ENCODE measurements at regions not wholly inside any gene's neighbourhood (a gene's known extent, or its start where the extent isn't known, plus 50 kb on each side); places are given as distances from the start of the nearest gene placed in this dataset.
"Not testable (repeated sequence)": the region's sequence is repeated elsewhere in the genome, so short reads cannot be mapped to it uniquely, and the experiment has no call there.

DNA sequence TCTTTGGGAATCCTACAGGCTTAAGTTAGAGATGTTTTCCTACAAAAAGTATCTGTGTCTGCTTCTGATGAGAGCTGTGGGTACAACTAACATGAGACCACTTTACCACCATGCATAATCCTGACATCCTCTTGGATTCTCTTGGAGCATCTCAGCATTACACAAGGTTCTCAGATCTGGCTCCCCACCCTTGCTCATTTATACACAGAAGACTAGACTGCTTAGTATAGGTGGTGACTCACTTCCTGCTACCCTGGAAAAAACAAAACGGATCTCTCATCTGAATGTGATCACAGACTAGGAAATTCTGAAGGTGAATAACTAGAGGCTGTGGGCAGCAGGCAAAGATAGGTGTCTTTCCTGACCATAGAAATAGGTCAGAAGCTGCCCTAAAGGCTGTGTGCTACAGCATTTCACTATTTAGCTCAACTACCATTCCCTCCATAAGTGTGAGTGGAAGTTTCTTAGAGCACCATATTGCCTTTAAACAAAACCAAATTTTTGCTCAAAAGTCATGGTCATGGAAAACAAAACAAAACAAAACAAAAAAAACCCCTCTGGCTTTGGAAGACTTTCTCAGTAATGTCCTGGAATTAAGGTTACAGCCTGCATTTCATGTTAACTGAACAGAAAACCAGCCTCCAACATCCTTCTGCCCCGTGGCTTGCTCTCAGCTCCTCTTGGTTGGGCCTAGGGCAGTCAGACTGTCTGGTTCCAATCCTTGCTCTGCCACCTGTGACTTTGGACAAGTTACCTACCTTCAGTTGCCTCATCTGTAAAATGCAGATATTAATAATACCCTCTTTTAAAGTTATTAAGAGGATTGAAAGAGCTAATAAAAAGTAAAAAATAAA lies 75.1 kb upstream of the ZSCAN2 start:
- H3K9me3 ChIP-seq (ENCODE audit: low read depth); H3K4me2 ChIP-seq (ENCODE audit: unreplicated experiment); H4K20me1 ChIP-seq (ENCODE audit: insufficient read depth); H3K9ac ChIP-seq; H3K4me1 ChIP-seq (ENCODE audit: insufficient read depth); H2AFZ ChIP-seq; H3F3A ChIP-seq (ENCODE audit: insufficient read depth); in situ Hi-C loops (cut with MboI); H3K27me3 ChIP-seq (replicated peaks; ENCODE audit: insufficient read depth); H3K36me3 ChIP-seq (ENCODE audit: low read depth); H3K9me2 ChIP-seq (ENCODE audit: insufficient read depth); DNase-seq; H3K4me3 ChIP-seq: not testable (repeated sequence)
- 46 to 50% methylated on average over 2 of the region's 2 CpGs for WGBS, 2 experiments (ENCODE audit: low coverage in 1 of 2, low lambda C conversion rate in 2 of 2, missing lambda C conversion rate in 2 of 2)
- H3K79me2 ChIP-seq (ENCODE audit: insufficient read depth) = peaks cover 14% of the 10 kb centered on the region
- H3K27ac ChIP-seq = peak overlapping the region; percentile 48; the same call in 1 of the 2 replicates

DNA sequence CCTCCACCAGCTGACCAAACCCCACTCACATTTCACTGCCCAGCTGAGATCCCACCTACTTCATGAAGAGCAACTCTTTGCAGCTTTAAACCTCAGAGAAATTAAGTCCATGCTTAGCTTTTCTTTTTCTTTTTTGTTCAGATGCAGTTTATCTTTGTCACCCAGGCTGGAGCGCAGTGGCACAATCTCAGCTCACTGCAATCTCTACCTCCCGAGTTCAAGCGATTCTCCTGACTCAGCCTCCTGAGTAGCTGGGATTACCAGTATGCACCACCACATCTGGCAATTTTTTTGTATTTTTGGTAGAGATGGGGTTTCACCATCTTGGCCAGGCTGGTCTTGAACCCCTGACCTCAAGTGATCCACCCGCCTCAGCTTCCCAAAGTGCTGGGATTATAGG lies 70.1 kb upstream of the ZSCAN2 start:
- WGBS, 2 experiments (ENCODE audit: low coverage in 1 of 2, low lambda C conversion rate in 2 of 2, missing lambda C conversion rate in 2 of 2) = 96 to 98% methylated on average over 4 of the region's 4 CpGs
- in situ Hi-C loops (cut with MboI) = not testable (repeated sequence)

DNA sequence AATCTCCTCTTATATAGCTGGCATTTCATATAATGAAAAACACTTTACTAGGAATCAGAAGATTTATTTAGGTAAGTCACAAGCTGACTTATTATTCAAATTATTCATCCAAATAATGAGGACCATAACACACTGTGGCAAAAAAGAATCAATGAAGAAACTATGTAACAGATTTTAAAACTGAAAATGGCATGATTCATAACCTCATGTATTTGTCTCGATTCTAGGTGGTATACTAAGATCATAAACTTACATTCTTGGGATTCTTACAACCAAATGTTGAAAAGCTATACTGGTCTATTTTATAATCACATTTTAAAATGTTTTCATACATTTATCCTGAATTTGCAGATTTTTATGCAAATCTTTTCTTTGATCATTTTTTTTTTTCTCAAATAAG lies 69.6 kb upstream of the ZSCAN2 start:
- peaks cover 14% of the 10 kb centered on the region for H3K79me2 ChIP-seq (ENCODE audit: insufficient read depth)
- peaks cover 17% of the 10 kb centered on the region for H3K4me1 ChIP-seq (ENCODE audit: insufficient read depth)
- WGBS, 2 experiments (ENCODE audit: low coverage in 1 of 2, low lambda C conversion rate in 2 of 2, missing lambda C conversion rate in 2 of 2) = 14 to 20% methylated on average over 1 of the region's 1 CpG
- H4K20me1 ChIP-seq (ENCODE audit: insufficient read depth); in situ Hi-C loops (cut with MboI); H3K9ac ChIP-seq; H2AFZ ChIP-seq; H3K4me3 ChIP-seq; DNase-seq; H3K9me3 ChIP-seq (ENCODE audit: low read depth); H3K27me3 ChIP-seq (replicated peaks; ENCODE audit: insufficient read depth); H3K9me2 ChIP-seq (ENCODE audit: insufficient read depth); H3K36me3 ChIP-seq (ENCODE audit: low read depth): not testable (repeated sequence)
- peak overlapping the region; percentile 47 for H3K27ac ChIP-seq
- H3K4me2 ChIP-seq (ENCODE audit: unreplicated experiment) = peak overlapping the region; percentile 40
- peaks cover 28% of the 10 kb centered on the region for H3F3A ChIP-seq (ENCODE audit: insufficient read depth)

More for the DNA sequence above, 70.1 kb upstream of the ZSCAN2 start:
- Histone ChIP-seq H3K79me2 (ENCODE audit: insufficient read depth) (peaks cover 14% of the 10 kb centered on the region), H3K4me2 (ENCODE audit: unreplicated experiment) (peak overlapping the region; percentile 40), H3K4me1 (ENCODE audit: insufficient read depth) (peaks cover 20% of the 10 kb centered on the region), H3K27ac (0 out of 2 replicates have a peak overlapping the region, but pooled peaks have one; percentile 47), H3F3A (ENCODE audit: insufficient read depth) (peaks cover 28% of the 10 kb centered on the region)
- H3K36me3 ChIP-seq (ENCODE audit: low read depth); DNase-seq; H3K4me3 ChIP-seq; H3K9ac ChIP-seq; H3K27me3 ChIP-seq (replicated peaks; ENCODE audit: insufficient read depth); H2AFZ ChIP-seq; H3K9me2 ChIP-seq (ENCODE audit: insufficient read depth); H3K9me3 ChIP-seq (ENCODE audit: low read depth); H4K20me1 ChIP-seq (ENCODE audit: insufficient read depth): not testable (repeated sequence)

DNA sequence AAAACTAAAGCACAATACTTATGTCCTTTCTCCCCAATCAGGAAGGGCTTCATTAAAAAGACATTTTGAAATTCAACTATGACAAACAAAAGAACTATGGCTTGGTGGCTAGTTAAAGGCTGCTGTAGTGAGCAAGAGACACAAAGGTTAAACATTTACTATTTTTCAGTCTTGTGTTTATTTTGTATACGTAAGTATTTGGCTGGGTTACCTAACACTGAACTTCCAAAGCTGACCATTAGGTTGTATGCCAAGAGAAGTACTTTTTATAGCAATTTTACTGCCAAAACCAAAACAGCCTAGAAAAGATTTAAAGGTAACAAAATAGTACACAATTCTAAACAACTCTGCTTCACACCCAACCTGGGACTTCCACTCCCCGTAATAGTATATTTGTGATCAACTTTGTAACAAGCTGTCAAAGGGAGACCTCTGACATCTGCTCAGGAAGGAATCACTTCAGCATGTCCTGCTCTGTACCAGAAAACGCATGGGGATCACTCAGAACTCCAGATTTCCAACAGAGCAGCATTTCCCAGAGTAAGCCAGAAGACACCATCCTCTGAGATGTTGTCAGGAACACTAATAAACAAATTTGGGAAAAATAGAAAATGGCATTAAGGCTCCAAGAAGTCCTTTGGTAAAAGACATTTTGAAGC lies 69.0 kb upstream of the ZSCAN2 start:
- Histone ChIP-seq H3F3A (ENCODE audit: insufficient read depth) (peaks cover 23% of the 10 kb centered on the region), H3K79me2 (ENCODE audit: insufficient read depth) (peaks cover 14% of the 10 kb centered on the region), H3K4me2 (ENCODE audit: unreplicated experiment) (peak overlapping the region; percentile 40), H3K4me1 (ENCODE audit: insufficient read depth) (peaks cover 17% of the 10 kb centered on the region), H3K9ac (0 out of 2 replicates have a peak overlapping the region, but pooled peaks have one; percentile 26), H3K27ac (peak overlapping the region; percentile 47)
- H4K20me1 ChIP-seq (ENCODE audit: insufficient read depth); H2AFZ ChIP-seq; H3K27me3 ChIP-seq (replicated peaks; ENCODE audit: insufficient read depth); H3K36me3 ChIP-seq (ENCODE audit: low read depth); H3K9me2 ChIP-seq (ENCODE audit: insufficient read depth); in situ Hi-C loops (cut with MboI); H3K9me3 ChIP-seq (ENCODE audit: low read depth); H3K4me3 ChIP-seq: not testable (repeated sequence)
- WGBS, 2 experiments (ENCODE audit: low coverage in 1 of 2, low lambda C conversion rate in 2 of 2, missing lambda C conversion rate in 2 of 2) = 48 to 53% methylated on average over 3 of the region's 3 CpGs
- DNase-seq = peak; percentile 70

DNA sequence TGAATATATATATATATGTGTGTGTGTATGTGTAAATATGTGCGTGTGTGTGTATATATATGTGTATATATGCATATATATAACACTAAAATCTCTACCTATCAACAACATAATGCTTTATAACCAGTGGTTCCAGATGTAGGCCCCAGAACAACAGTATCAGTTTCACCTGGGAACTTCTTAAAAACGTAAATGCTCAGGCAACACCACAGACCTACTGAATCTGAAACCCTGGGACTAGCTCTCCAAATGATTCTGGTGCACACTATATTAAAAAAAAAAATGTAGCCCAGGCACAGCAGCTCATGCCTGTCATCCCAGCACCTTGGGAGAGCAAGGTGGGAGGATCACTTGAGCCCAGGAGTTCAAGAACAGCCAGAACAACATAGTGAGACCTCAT lies 67.1 kb upstream of the ZSCAN2 start:
- 96 to 98% methylated on average over 2 of the region's 2 CpGs for WGBS, 2 experiments (ENCODE audit: low coverage in 1 of 2, low lambda C conversion rate in 2 of 2, missing lambda C conversion rate in 2 of 2)
- in situ Hi-C loops (cut with MboI); H3K4me3 ChIP-seq; H4K20me1 ChIP-seq (ENCODE audit: insufficient read depth); H3K9me2 ChIP-seq (ENCODE audit: insufficient read depth); H3K36me3 ChIP-seq (ENCODE audit: low read depth); H2AFZ ChIP-seq; H3K9ac ChIP-seq; H3K27ac ChIP-seq; H3K27me3 ChIP-seq (replicated peaks; ENCODE audit: insufficient read depth); DNase-seq; H3K4me2 ChIP-seq (ENCODE audit: unreplicated experiment); H3K9me3 ChIP-seq (ENCODE audit: low read depth): not testable (repeated sequence)
- H3K4me1 ChIP-seq (ENCODE audit: insufficient read depth) = peaks cover 17% of the 10 kb centered on the region
- peaks cover 23% of the 10 kb centered on the region for H3F3A ChIP-seq (ENCODE audit: insufficient read depth)
- H3K79me2 ChIP-seq (ENCODE audit: insufficient read depth) = peaks cover 11% of the 10 kb centered on the region

DNA sequence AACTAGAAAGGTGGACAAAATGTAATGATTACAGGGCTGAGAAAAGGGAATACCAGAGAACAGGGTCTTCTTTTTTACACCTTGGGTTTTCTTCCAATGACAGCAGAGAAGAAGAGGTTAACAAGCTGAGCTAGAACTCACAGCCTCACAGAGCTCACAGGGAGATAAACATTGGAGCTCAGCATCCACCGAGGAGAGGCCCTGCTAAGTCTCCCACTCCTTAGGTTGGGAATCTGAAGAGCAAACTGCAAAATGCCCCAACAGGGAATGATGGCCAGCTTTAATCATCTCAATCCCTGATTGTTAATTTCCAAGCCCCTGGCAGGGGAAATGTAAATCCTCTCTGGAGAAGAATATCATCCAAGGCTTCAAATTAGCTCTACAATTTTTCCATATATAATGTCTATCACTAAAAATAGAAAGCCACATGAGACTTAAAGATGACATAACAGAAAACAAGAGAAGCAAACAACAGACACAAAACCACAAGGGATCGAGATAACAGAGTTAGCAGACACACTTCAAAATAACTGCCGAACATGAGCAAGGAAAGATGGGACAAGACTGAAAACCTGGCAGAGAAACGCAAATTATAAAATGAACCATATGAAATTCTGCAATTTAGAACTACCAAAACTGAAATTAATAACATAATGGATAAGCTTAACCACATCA lies 66.1 kb upstream of the ZSCAN2 start:
- H3K9me3 ChIP-seq (ENCODE audit: low read depth); H2AFZ ChIP-seq; H3K9me2 ChIP-seq (ENCODE audit: insufficient read depth); H4K20me1 ChIP-seq (ENCODE audit: insufficient read depth); H3K27ac ChIP-seq; DNase-seq; H3K9ac ChIP-seq; H3K36me3 ChIP-seq (ENCODE audit: low read depth); H3K27me3 ChIP-seq (replicated peaks; ENCODE audit: insufficient read depth); H3K4me2 ChIP-seq (ENCODE audit: unreplicated experiment); H3K4me3 ChIP-seq; H3K79me2 ChIP-seq (ENCODE audit: insufficient read depth); in situ Hi-C loops (cut with MboI): not testable (repeated sequence)
- peaks cover 23% of the 10 kb centered on the region for H3F3A ChIP-seq (ENCODE audit: insufficient read depth)
- H3K4me1 ChIP-seq (ENCODE audit: insufficient read depth) = peaks cover 17% of the 10 kb centered on the region
- WGBS, 2 experiments (ENCODE audit: low coverage in 1 of 2, low lambda C conversion rate in 2 of 2, missing lambda C conversion rate in 2 of 2) = 50 to 57% methylated on average over 4 of the region's 4 CpGs

DNA sequence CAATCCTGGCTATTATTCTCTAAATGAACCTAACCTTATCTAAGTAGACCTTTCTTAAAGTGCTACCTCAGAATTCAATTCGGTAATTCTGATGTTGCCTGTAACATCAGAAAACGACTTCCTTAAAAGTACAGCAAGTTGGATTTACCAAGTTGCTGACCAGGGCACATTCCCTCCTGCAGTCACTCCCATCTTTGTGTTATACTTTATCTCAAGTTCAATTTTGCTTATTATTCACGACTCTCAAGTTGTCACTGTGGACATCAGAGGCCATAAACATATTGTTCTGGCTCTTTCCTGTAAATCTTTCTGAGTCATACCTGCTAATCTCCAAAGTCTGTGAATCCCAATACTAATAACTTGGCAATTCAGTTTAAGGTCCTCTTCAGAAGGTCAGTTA lies 64.6 kb upstream of the ZSCAN2 start:
- H3K27ac ChIP-seq; H4K20me1 ChIP-seq (ENCODE audit: insufficient read depth); DNase-seq; H3K4me3 ChIP-seq; H3K79me2 ChIP-seq (ENCODE audit: insufficient read depth); H3K9me3 ChIP-seq (ENCODE audit: low read depth); H3K27me3 ChIP-seq (replicated peaks; ENCODE audit: insufficient read depth); H2AFZ ChIP-seq; H3K4me2 ChIP-seq (ENCODE audit: unreplicated experiment); in situ Hi-C loops (cut with MboI); H3K9me2 ChIP-seq (ENCODE audit: insufficient read depth); H3K9ac ChIP-seq: not testable (repeated sequence)
- 69% methylated on average over 3 of the region's 3 CpGs for WGBS, 2 experiments (ENCODE audit: low coverage in 1 of 2, low lambda C conversion rate in 2 of 2, missing lambda C conversion rate in 2 of 2)
- Histone ChIP-seq H3K4me1 (ENCODE audit: insufficient read depth) (peaks cover 11% of the 10 kb centered on the region), H3F3A (ENCODE audit: insufficient read depth) (peaks cover 15% of the 10 kb centered on the region), H3K36me3 (ENCODE audit: low read depth) (peaks cover 21% of the 10 kb centered on the region)

All from GM23248 (cell line).